Activated CD8-positive, alpha-beta memory T cell treated with anti-CD3 and anti-CD28 coated beads for 48 hours (primary cell): ENCODE measurements at regions not wholly inside any gene's neighbourhood (a gene's known extent, or its start where the extent isn't known, plus 50 kb on each side); places are given as distances from the start of the nearest gene placed in this dataset.

Source experiments
- DNase-seq, 3 experiments: peaks; one replicate each; pipeline ENCODE4 v3.0.0-alpha.2; 2020; ENCODE audit warnings: low read depth in 2 of 3, low spot score in 2 of 3

DNA sequence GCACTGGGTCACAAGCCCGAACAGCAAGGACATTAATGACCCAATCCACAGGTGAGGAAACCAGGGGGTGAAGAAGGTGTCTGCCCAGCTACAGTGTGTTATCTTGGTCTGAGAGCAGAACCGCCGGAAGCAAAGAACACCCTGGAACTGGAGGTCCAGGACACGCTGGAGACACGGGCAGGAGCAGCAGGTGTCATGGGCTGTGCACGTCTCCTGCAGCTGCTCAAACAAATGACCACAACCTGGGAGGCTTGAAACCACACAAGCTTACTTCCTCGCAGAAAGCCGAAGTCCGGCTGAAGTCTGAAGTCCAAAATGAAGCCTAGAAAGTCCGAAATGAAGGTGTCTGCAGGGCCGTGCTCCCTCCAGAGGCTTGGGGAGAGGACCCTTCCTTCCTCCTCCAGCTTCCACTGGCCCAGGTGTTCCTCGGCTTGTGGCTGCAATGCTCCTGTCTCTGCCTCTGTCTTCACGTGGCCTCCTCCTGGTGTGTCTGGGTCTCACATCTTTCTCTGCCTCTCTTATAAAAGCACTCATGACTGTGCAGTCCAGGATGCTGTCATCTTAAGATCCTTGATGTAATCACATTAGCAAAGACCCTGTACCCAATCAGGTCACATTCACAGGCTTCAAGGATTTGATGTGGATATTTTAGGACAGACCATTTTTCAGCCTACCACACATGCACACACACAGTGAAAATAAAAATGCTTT is 351.2 kb downstream of the C16orf95 start:
- no peak for DNase-seq

DNA sequence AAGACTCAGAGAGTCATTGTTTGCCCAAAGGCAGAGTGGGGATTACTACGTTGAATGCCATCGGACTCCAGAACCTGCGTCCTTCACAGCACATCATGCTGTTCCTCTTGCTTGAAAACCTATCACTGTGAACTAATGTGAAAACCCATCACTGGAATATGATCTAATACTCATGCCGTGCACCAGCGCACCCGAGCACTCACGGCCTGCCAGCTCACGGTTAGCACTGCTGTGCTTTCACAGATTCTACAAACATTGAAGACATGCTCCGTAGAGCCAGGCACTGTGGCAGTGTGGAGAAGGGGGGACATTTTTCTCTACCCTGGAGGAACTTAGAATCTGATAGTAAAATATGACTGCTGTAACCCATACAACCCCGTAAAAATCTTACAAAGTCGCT is 350.4 kb downstream of the C16orf95 start:
- DNase-seq = no peak

DNA sequence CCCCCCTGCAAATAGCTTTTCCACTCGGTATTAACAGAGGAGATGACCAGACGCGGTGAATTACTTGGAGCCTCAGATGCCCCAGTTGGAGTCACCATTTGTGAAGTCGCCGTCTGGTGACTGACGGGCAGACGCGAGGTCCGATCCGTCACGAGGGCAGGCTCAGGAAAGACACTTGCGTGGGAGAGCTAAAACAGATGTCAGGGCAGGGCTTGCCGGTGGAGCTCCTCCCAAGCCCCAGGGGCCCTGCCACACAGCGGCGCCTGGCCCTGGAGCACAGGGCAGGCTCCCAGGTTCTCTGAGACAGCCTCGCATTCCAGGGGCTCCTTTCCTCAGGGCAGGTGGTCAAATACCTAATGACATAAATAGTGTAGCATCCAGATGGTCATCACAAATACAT is 348.3 kb downstream of the C16orf95 start:
- DNase-seq = no peak

DNA sequence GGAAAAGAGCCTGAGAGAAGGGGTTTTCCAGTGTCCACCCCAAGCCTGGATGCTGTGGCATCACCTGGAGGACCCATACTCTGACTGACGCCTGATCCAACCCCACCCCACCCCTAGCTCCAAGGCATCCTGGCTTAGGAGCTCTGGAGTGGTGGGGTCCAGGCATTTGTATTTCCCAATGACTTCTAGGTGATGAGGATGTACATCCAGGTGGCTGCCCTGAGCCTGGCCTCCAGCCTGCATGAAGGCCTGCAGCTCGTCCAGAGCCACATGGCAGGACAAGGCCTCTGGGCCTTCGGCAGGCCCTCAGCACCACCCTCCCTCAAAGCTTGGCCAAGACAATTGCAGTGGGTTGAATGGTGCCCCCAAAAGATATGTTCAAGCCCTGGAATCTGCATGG is 347.5 kb downstream of the C16orf95 start:
- DNase-seq = no peak

- no peak for DNase-seq
Observed at GRCh38 chr16:86970279-86970678, 346.9 kb downstream of the C16orf95 start.

GRCh38 chr16:86970726-86971125 is 346.5 kb downstream of the C16orf95 start:
- DNase-seq = no peak

GRCh38 chr16:86971251-86971650 is 345.9 kb downstream of the C16orf95 start:
- DNase-seq = no peak

GRCh38 chr16:86974120-86974519 is 343.1 kb downstream of the C16orf95 start:
- no peak for DNase-seq

- DNase-seq = no peak
Observed at GRCh38 chr16:86975445-86975844, 341.7 kb downstream of the C16orf95 start.

GRCh38 chr16:86977076-86977676 is 340.0 kb downstream of the C16orf95 start:
- no peak for DNase-seq

DNA sequence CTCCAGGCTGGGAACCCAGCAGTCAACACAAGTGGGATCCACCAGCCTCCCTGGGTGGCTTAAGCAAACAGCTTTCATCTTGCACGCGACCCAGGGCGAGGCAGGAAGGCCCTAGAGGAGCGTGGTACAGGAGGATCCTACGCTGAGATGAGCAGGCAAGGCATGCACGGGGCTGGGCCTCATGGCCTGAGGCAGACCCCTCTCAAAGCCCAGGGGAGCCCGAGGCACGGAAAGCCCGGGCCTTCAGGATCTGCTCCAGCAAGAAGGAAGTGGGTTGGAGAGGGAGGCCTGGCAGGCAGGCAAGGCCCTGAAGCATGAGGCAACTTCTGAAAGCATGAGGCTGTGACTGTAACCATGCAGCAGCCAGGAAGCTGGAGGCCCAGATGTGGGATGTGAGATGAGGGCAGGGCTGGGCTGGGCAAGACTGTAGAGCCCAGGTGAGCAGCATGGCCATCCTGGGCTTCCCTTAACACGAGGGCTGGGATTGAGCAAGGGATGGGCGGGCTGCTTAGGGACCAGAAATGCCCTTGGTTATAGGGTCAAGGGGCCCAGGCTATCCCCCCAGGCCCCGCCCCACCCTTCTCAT is 338.7 kb downstream of the C16orf95 start:
- DNase-seq = no peak

DNA sequence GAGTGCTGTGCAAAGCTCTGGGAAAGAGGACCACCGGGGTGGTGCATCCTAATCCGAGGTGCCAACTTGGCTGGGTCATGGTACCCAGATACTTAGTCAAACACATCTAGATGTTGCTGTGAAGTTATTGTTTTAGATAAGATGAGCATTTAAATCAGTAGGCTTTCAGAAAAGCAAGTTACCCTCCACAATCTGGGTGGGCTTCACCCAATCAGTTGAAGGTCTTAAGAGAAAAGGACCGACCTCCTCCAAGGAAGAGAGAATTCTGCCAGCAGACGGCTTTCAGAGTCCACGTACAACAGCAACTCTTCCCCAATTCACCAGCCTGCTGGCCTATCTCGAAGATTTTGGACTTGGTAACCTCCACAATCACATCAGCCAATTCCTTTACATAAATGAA is 338.1 kb downstream of the C16orf95 start:
- no peak for DNase-seq

GRCh38 chr16:86979984-86980553 is 337.1 kb downstream of the C16orf95 start:
- DNase-seq = no peak

GRCh38 chr16:86980644-86981043 is 336.5 kb downstream of the C16orf95 start:
- DNase-seq = no peak

- no peak for DNase-seq
Observed at GRCh38 chr16:86982347-86982596, 334.9 kb downstream of the C16orf95 start.

GRCh38 chr16:86982912-86983311 is 334.3 kb downstream of the C16orf95 start:
- DNase-seq = no peak

DNA sequence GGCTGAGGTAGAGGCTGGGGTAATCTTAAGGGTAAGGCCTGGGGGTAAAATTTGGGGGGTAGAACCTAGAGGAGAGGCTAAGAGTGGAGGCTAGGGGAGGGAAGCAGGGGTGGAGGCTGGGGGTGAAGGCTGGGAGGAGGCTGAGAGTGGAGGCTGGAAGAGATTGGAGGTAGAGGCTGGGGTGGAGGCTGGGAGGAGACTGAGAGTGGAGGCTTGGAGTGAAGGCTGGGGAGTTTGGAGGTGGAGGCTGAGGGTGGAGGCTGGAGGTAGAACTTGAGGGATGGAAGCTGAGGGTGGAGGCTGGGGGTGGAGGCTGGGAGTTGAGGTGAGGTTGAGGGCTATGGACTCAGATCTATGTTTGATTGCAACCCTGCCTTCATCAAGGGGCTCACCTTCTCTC is 333.6 kb downstream of the C16orf95 start:
- no peak for DNase-seq

DNA sequence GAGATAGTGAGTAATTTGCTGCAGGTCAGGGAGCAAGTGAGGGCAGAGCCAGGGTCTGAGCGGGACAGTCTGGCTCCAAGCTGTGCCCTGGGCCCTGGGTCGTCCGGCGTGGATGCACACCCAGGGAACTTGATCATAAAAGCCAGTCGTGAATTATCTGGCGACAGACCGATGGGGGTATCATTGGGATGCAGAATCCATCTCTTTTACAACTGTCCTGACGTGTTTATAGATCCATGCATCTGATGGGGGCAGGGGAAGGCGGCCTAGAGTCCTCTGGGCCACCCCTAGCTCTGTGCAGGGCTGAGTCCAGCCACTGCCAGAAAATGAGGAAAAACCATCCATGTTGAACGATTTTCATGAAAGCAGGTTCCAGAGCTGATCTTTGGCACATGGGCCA is 332.8 kb downstream of the C16orf95 start:
- no peak for DNase-seq

DNA sequence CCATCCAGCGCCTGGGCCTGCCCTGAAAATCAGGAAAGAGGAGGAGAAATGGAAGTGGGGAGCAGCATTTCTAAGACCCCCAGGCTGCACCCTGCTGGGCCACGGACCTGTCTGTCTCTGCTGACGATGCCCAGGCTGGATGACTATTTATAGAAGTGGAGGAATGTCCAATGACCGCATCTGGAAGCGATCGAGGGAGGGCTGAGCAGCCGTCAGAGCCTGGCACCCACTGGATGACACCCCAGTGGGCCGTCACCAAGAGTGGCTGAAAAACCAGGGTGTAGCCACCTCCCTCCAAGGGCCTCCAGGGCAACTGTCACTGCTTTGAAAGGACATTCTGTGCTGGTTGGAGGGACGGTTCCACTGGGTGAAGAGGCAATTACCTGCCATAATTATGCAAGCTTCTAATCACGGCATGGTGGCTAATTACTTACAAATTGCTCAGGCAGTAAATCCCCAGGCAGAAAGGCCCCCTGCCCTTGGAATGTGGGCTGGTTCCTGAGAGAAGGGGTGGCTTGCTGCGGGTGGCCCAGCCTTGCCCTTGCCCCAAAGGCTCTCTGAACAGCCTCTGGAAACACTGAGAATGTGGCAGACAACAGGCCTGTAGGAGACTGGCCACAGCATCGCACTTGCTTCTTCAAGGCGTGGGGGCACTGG is 332.1 kb downstream of the C16orf95 start:
- DNase-seq = no peak

DNA sequence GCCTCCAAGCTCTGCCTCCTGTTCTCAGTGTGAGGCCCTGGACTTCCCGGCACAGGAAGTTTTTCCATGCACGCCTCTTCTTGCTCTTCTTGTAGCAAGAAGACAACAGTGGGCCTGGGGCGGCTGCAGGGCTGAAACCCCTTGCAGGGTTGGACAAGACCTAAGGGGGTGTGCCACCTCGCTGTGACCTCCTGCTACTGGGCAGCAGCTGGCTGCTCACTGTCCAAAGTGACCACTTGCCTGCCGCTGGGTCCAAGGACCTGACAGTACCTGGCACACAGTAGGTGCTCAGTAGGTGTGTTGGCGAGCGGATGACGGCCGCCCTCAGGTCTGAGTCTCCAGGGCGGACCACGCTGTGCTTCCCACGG is 331.6 kb downstream of the C16orf95 start:
- DNase-seq = no peak

DNA sequence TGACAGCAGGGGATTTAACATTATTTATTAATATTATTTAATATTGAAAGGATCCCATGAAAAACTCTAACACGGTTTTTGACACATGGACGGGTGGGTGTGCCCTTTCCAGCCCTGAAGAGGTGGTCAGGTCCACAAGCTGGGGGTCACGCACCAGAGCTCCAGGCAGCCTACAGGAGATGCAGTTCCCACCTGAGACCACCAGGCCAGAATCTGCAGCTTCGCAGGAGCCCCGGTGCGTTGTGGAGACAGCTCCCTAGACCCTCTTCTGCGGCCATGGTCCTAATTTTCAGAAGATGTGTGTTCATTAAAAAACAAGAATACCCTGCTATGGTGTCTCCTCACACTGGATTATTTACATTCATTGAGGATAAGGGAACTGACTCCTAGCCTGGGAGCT is 331.1 kb downstream of the C16orf95 start:
- DNase-seq = no peak

DNA sequence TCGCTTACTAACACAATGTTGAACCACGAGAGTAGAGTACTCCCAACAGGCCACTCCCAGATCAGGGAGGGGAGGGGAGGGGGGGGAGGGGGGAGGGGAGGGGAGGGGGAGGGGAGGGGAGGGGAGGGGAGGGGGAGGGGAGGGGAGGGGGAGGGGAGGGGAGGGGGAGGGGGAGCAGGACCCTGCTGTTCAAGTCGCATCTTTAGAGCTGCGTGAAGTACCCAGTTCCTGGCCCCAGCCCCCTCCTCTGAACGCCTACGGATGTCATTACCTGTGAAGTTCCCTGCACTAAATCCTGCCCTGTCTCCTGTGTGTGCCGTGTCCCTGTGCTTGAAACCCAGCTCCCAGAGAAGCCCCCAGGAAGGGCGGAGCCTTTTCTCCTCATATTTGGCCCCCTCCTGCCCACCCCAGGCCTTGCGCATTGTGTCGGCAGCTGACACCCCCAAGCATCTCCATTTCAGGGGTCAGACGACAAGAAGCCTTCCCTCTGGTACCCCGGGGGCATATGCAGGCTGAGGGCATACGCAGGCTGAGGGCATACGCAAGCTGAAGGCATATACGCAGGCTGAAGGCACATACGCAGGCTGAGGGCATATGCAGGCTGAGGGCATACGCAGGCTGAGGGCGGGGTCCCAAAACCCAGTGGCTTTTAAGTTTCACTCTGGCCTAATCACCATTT is 330.2 kb downstream of the C16orf95 start:
- DNase-seq = no peak
